ENCODE measurements at regions not wholly inside any gene's neighbourhood (a gene's known extent, or its start where the extent isn't known, plus 50 kb on each side); places are given as distances from the start of the nearest gene placed in this dataset.

- CTCF ChIA-PET: interaction anchor here (0.6 to 5.7 kb wide), 4 partner anchors 35 to 317 kb away, joined by 3 to 31 read pairs (median 4); no protein-coding TSS in a partner anchor
- H3K27me3 Mint-ChIP-seq: peaks cover 7% of the 10 kb centered on the region
Observed at GRCh38 chr5:32496104-32496503, 51.6 kb upstream of the ZFR start.

GRCh38 chr5:32494827-32495226 lies 50.3 kb upstream of the ZFR start:
- Mint-ChIP-seq H3K4me3 (no peak overlapping the region), H3K27ac (no peak overlapping the region), H3K4me1 (no peaks in the 10 kb centered on the region), H3K36me3 (no peaks in the 10 kb centered on the region), H3K9me3 (no peaks in the 10 kb centered on the region), H3K27me3 (peaks cover 4% of the 10 kb centered on the region)
- DNase-seq: no peak
- CTCF ChIA-PET: interaction anchor here (0.8 to 5.7 kb wide), 2 partner anchors 10 to 95 kb away, joined by 4 to 31 read pairs; no protein-coding TSS in a partner anchor

More at GRCh38 chr5:32496104-32496503, 51.6 kb upstream of the ZFR start:
- Mint-ChIP-seq H3K36me3 (no peaks in the 10 kb centered on the region), H3K4me3 (no peak overlapping the region), H3K27ac (no peak overlapping the region), H3K4me1 (no peaks in the 10 kb centered on the region), H3K9me3 (no peaks in the 10 kb centered on the region)
- no peak for DNase-seq

All from activated naive CD4-positive, alpha-beta T cell treated with anti-CD3 and anti-CD28 coated beads, Interleukin-2, amount 10 ng/mL, durations not matched to agents 7 days and 5 days (primary cell).